Stimulated activated CD8-positive, alpha-beta memory T cell treated with anti-CD3 and anti-CD28 coated beads, Interleukin-12 subunit alpha, Interleukin-12 subunit beta, amount 100 ng/mL, for 24 hours (primary cell): ENCODE measurements at regions not wholly inside any gene's neighbourhood (a gene's known extent, or its start where the extent isn't known, plus 50 kb on each side); places are given as distances from the start of the nearest gene placed in this dataset.
"Not testable (repeated sequence)": the region's sequence is repeated elsewhere in the genome, so short reads cannot be mapped to it uniquely, and the experiment has no call there.

Experiments
- DNase-seq: peaks from one replicate; pipeline ENCODE4 v3.0.0-alpha.2; 2020; ENCODE audit errors: extremely low read depth

DNA sequence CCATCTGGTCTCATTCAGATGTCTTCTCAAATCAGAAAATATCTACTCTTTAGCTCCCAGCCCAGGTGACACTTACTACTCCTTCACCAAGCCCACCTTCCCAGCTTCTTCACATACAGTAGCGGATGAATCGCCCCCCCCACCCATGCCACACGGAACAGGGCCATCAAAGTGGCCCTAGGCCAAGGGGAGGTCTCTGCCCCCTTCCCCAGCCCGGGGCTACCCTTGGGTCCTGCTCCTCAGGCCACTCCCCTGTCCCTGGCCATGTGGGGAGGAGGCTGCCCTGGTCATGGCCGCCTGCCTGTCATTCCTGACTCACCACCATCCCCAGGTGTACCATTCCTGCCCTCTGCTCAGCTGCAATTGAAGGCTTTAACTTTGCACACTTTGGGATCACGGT is 142.8 kb downstream of the NECTIN1 start:
- DNase-seq: no peak

- DNase-seq: no peak
These were observed 143.8 kb downstream of the NECTIN1 start for GRCh38 chr11:119585043-119585781.

- DNase-seq: no peak
These were observed 144.6 kb downstream of the NECTIN1 start for GRCh38 chr11:119584193-119585042.

GRCh38 chr11:119583585-119583984 is 145.4 kb downstream of the NECTIN1 start:
- no peak for DNase-seq

DNA sequence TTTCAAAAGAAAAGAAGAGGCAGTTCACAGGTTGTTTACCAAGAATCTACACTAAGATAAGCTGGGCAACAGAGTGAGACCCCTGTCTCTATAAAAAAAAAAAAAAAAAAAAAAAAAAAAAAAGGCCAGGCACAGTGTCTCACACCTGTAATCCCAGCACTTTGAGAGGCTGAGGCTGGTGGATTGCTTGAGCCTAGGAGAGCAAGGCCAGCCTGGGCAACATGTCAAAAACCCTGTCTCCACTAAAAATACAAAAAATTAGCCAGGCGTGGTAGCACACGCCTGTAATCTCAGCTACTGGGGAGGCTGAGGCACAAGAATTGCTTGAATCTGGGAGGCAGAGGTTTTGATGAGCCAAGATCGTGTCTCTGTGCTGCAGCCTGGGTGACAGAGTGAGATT is 147.6 kb downstream of the NECTIN1 start:
- not testable (repeated sequence) for DNase-seq

- no peak for DNase-seq
These were observed 148.2 kb downstream of the NECTIN1 start for GRCh38 chr11:119580751-119581150.

DNA sequence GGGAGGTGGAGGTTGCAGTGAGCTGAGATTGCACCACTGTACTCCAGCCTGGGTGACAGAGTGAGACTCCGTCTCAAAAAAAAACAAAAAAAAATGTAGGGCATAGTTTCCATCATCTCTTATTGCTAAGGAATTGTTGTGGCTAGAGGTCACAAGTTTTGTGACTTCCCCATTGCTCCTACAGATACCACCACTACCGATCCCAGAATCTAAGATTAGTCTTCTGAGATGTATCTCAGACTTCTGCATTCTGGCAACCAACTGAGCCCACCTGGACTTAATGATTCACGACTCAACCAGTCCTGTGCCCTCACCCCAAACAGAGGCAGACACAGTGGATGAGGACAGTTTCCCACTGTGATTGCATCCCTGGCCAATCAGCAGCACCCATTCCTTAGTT is 148.9 kb downstream of the NECTIN1 start:
- no peak for DNase-seq

DNA sequence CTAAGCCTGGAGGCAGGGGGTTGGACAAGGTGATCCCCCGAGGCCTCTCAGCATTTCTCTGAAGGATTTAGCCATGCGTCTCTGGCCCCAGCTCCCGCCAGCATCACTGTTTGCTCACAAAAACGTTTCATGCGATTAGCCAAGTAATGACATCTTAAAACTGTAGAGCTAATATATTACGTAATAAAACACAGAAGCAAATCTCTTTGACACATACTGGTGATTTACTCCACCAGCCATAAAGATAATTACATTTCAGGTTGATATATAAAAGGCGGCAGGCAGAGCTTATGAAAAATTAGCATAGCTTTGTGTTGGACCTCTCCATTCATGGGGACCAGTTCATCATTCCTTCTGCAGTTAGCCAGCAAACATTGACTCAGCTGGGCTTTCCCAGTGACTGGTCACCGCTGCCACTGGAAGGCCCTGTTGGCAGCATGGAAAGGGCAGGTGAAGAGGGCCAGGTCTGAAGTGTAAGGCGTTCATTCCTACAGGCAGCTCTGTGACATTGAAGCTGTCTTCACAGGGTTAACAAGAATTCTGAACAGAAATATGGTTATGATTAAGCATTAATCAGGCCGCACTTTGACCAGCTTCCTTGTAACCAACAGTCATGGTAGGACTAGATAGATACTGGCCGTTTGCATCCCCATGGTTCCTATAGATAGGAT is 150.3 kb downstream of the NECTIN1 start:
- DNase-seq: no peak

GRCh38 chr11:119573858-119574257 is 150.9 kb upstream of the THY1 start:
- DNase-seq: no peak

DNA sequence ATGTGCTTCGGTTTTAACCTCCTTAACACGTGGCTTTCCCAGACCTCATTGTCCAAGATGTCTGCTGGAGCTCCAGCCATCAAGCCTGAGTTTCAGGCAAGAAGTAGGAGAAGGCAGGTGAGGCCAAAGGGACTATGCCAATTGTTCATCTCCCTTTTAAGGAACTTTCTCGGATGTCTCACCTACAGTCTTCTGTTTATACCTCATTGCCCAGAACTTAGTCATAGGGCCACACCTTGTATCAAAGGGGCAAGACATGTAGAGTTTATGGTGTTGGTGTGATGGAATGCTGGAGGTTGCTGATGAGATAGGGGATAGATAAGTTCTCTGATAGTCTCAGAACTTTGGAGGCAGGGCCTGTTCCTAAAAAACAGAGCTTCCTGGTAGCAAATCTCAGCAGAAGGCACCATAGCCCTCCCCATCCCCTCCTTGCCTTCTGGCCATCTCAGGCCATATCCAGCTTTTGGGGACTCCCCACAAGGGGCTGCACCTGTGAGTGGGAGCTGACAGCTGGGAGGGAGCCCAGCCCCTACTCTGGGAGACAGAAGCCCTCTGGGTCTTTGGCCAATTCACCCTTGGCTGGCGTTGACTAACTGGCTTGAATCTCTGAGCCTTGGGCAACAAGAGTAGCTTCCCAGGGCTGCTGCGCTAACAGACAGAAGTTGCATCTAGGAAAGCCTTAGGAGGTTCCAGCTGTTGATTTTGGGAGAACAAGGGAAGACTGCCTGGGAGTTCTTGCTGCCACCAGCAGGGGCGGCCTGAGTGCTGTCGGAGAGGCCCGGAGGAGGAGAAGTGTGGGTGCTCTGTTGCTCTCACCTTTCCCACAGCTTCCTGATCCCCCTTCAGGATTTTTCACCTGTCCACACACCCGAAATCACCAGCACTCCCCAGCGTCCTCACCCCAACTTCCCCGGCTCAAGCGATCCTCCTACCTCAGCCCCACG is 149.8 kb upstream of the THY1 start:
- no peak for DNase-seq

- DNase-seq: no peak
These were observed 148.3 kb upstream of the THY1 start for GRCh38 chr11:119571311-119571710.

DNA sequence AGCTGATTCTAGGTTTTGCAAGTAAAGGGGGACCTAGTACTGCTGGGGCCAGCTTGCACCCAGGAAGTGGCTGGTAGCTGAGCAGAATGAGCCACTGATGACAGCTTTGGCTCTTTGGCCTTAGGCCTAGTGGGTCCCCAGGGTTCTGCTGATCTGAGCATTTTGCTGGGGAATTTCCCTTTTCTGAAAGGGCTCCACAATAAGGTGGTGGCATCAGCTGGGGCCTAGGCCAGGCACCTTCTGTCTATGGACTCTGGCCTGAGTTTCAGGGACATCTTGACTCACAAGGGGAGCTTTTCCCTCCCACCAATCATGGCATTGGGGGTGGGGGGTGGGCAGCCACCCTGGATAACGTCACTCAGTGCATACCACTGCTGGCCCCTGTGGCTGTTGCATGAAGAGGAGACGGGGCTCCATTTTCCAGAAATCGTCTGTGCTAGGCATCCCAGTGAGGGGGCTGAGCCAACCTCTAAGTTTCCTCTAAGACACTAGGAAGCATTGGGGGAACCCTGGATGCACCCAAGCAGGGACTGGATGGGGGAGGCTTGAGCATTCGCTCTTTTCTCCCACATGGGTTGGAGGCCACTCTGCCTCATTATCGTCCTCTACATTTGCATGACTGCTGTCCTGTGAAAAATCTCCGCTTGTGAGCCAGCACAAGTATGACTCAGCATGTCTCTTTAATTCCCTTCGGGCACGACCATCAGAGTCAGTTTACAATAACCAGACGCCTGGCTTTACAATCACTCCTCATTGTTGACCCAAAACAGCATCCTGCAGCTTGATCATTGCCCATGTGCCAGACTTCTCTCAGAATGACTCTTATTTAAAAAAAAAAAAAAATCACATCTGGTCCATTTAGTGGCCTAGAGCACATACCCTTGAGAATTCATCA is 145.0 kb upstream of the THY1 start:
- DNase-seq: no peak

GRCh38 chr11:119566319-119566718 is 143.3 kb upstream of the THY1 start:
- DNase-seq: no peak

- DNase-seq: not testable (repeated sequence)
These were observed 142.7 kb upstream of the THY1 start for GRCh38 chr11:119565693-119566092.

- no peak for DNase-seq
These were observed 138.0 kb upstream of the THY1 start for GRCh38 chr11:119560961-119561360.

DNA sequence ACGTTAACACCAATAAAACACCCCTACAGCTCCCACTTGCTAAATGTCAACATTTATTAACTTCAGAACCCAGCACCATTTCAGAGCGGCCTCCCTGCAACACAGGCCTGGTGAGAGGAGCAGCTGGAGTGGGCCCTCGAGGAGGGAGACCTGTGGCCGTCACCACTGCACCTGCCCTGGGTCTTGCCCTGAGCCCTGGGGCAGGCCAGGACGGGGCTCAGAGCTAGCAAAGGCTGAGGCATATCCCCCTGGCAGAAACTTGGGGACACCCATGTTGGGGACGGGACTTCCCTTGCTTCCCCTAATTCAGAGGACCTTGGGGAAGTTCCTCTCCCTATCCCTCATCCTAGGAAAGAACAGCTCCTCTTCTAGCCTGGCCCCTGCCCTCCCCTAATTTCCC is 137.3 kb upstream of the THY1 start:
- no peak for DNase-seq

DNA sequence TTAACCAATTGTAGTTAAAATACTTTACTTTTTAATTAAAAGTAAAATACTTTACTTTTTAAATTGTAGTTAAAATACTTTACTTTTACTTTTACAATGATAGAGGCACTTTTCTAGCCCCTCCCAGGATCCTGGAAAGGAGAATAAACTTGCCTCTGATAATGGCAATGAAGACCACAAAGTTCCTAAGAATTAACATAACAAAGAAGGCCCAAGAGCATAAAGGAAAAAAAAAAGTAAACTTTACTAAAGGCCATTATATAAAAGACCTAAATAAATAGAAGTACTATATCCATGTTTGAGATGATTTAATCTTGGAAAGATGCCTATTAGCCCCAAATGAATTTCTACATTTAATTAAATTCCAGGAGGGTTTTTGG is 129.1 kb upstream of the THY1 start:
- DNase-seq: no peak

GRCh38 chr11:119551420-119552105 is 128.6 kb upstream of the THY1 start:
- no peak for DNase-seq

- DNase-seq: no peak
These were observed 127.2 kb upstream of the THY1 start for GRCh38 chr11:119550053-119550752.
